ENCODE measurements at regions not wholly inside any gene's neighbourhood (a gene's known extent, or its start where the extent isn't known, plus 50 kb on each side); places are given as distances from the start of the nearest gene placed in this dataset.

GRCh38 chr10:64477791-64478190 is 956.6 kb downstream of the REEP3 start:
- Mint-ChIP-seq H3K9me3 (peaks cover 3% of the 10 kb centered on the region), H3K27me3 (no peaks in the 10 kb centered on the region), H3K36me3 (no peaks in the 10 kb centered on the region), H3K27ac (no peak overlapping the region), H3K4me1 (no peaks in the 10 kb centered on the region), H3K4me3 (no peak overlapping the region)
- no peak for DNase-seq (ENCODE audit: low spot score in 2 of 2)
- no peak for ATAC-seq (ENCODE audit: low read depth)

DNA sequence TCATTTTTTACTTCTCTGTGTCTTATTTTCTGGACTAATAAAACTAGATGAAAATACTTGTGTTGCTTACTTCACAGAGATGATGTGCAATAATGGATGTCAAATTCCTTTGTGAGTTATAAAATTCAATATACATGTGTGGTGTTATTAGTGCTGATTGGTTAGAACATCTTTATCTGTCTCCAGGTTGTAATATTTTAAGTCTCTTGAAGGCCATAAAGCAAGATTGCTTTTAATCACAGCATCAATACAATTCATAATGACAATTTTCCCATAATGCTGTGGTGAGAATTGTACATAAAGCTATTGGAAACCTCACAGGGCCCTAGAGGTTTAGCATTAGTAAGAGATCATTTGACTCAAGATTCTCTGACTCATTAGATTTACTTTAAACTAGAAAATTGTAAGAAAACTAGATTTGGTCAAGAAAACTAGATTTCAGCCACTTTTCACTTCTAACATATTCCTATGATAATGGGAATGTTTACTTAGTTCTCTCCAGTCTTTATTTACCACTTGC is 963.7 kb downstream of the REEP3 start:
- ATAC-seq (ENCODE audit: low read depth), result no peak
- no peaks in the 10 kb centered on the region for H3K4me1 Mint-ChIP-seq
- no peak overlapping the region for H3K27ac Mint-ChIP-seq
- H3K27me3 Mint-ChIP-seq, result no peaks in the 10 kb centered on the region
- H3K36me3 Mint-ChIP-seq, result no peaks in the 10 kb centered on the region
- no peak for DNase-seq (ENCODE audit: low spot score in 2 of 2)
- H3K9me3 Mint-ChIP-seq, result peaks cover 4% of the 10 kb centered on the region
- no peak overlapping the region for H3K4me3 Mint-ChIP-seq

GRCh38 chr10:64486149-64486548 is 964.9 kb downstream of the REEP3 start:
- Mint-ChIP-seq H3K4me3 (no peak overlapping the region), H3K27me3 (no peaks in the 10 kb centered on the region), H3K27ac (no peak overlapping the region), H3K4me1 (no peaks in the 10 kb centered on the region), H3K36me3 (no peaks in the 10 kb centered on the region), H3K9me3 (peaks cover 6% of the 10 kb centered on the region)
- DNase-seq (ENCODE audit: low spot score in 2 of 2), result no peak
- no peak for ATAC-seq (ENCODE audit: low read depth)

GRCh38 chr10:64486901-64487300 is 965.7 kb downstream of the REEP3 start:
- H3K27ac Mint-ChIP-seq, result no peak overlapping the region
- H3K9me3 Mint-ChIP-seq, result peaks cover 6% of the 10 kb centered on the region
- DNase-seq (ENCODE audit: low spot score in 2 of 2) (no peak), ATAC-seq (ENCODE audit: low read depth) (no peak)
- H3K4me3 Mint-ChIP-seq, result no peak overlapping the region
- no peaks in the 10 kb centered on the region for H3K36me3 Mint-ChIP-seq
- no peaks in the 10 kb centered on the region for H3K4me1 Mint-ChIP-seq
- no peaks in the 10 kb centered on the region for H3K27me3 Mint-ChIP-seq

- DNase-seq (ENCODE audit: low spot score in 2 of 2), result no peak
- no peaks in the 10 kb centered on the region for H3K27me3 Mint-ChIP-seq
- no peak overlapping the region for H3K4me3 Mint-ChIP-seq
- no peak for ATAC-seq (ENCODE audit: low read depth)
- peaks cover 6% of the 10 kb centered on the region for H3K9me3 Mint-ChIP-seq
- H3K27ac Mint-ChIP-seq, result no peak overlapping the region
- no peaks in the 10 kb centered on the region for H3K36me3 Mint-ChIP-seq
- H3K4me1 Mint-ChIP-seq, result no peaks in the 10 kb centered on the region
These were observed 973.7 kb downstream of the REEP3 start for GRCh38 chr10:64494901-64495300.

- H3K4me1 Mint-ChIP-seq, result no peaks in the 10 kb centered on the region
- H3K36me3 Mint-ChIP-seq, result no peaks in the 10 kb centered on the region
- no peaks in the 10 kb centered on the region for H3K27me3 Mint-ChIP-seq
- no peak overlapping the region for H3K4me3 Mint-ChIP-seq
- DNase-seq (ENCODE audit: low spot score in 2 of 2), result no peak
- no peak for ATAC-seq (ENCODE audit: low read depth)
- peaks cover 4% of the 10 kb centered on the region for H3K9me3 Mint-ChIP-seq
- no peak overlapping the region for H3K27ac Mint-ChIP-seq
These were observed 976.1 kb downstream of the REEP3 start for GRCh38 chr10:64497306-64497705.

DNA sequence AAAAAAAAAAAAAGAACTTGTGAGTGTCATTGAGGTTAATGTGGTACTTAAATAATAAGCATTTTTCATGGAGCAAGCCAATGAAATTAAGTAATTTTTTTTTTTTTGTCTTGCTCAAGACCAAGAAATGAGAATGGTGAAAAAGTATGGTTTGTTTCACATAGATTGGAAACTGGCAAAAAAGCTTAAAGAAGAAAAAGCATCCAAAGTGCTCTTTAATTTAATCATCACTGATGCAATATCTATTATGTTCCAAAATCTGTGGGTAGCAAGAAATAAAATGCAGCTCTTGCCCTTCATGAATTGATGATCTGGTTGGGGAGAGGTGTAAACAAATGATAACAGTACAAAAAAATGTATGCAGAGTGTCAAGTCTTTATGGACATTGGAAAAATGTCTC is 980.6 kb downstream of the REEP3 start:
- H3K4me3 Mint-ChIP-seq, result no peak overlapping the region
- H3K27ac Mint-ChIP-seq, result no peak overlapping the region
- H3K4me1 Mint-ChIP-seq, result no peaks in the 10 kb centered on the region
- peaks cover 1% of the 10 kb centered on the region for H3K9me3 Mint-ChIP-seq
- H3K27me3 Mint-ChIP-seq, result no peaks in the 10 kb centered on the region
- ATAC-seq (ENCODE audit: low read depth), result no peak
- H3K36me3 Mint-ChIP-seq, result no peaks in the 10 kb centered on the region
- DNase-seq (ENCODE audit: low spot score in 2 of 2), result no peak

GRCh38 chr10:64502936-64503335 is 981.7 kb downstream of the REEP3 start:
- no peaks in the 10 kb centered on the region for H3K36me3 Mint-ChIP-seq
- no peak overlapping the region for H3K27ac Mint-ChIP-seq
- H3K4me1 Mint-ChIP-seq, result no peaks in the 10 kb centered on the region
- DNase-seq (ENCODE audit: low spot score in 2 of 2) (no peak), ATAC-seq (ENCODE audit: low read depth) (no peak)
- no peaks in the 10 kb centered on the region for H3K27me3 Mint-ChIP-seq
- no peak overlapping the region for H3K4me3 Mint-ChIP-seq
- peaks cover 1% of the 10 kb centered on the region for H3K9me3 Mint-ChIP-seq

- DNase-seq (ENCODE audit: low spot score in 2 of 2) (no peak), ATAC-seq (ENCODE audit: low read depth) (no peak)
- H3K27me3 Mint-ChIP-seq, result no peaks in the 10 kb centered on the region
- H3K4me1 Mint-ChIP-seq, result no peaks in the 10 kb centered on the region
- H3K4me3 Mint-ChIP-seq, result no peak overlapping the region
- H3K27ac Mint-ChIP-seq, result no peak overlapping the region
- H3K36me3 Mint-ChIP-seq, result no peaks in the 10 kb centered on the region
- H3K9me3 Mint-ChIP-seq, result peaks cover 1% of the 10 kb centered on the region
These were observed 982.2 kb downstream of the REEP3 start for GRCh38 chr10:64503429-64503828.

GRCh38 chr10:64505501-64505900 is 984.3 kb downstream of the REEP3 start:
- H3K4me1 Mint-ChIP-seq, result no peaks in the 10 kb centered on the region
- H3K36me3 Mint-ChIP-seq, result no peaks in the 10 kb centered on the region
- no peaks in the 10 kb centered on the region for H3K9me3 Mint-ChIP-seq
- H3K27ac Mint-ChIP-seq, result no peak overlapping the region
- no peak overlapping the region for H3K4me3 Mint-ChIP-seq
- no peak for DNase-seq (ENCODE audit: low spot score in 2 of 2)
- no peak for ATAC-seq (ENCODE audit: low read depth)
- H3K27me3 Mint-ChIP-seq, result no peaks in the 10 kb centered on the region

DNA sequence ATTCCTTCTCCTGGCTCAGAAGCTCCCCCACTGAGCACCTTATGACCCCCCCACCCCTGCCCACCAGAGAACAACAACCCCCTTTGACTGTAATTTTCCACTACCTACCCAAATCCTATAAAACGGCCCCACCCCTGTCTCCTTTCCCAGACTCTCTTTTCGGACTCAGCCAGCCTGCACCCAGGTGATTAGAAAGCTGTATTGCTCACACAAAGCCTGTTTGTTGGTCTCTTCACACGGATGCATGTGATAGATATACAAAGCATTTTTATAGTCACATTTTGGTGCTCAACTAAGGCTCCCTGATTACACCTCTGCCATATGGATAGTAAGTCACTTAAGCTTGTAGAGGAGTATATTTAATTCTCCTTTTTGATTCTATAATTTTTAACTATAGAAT is 985.8 kb downstream of the REEP3 start:
- ATAC-seq (ENCODE audit: low read depth) (no peak), DNase-seq (ENCODE audit: low spot score in 2 of 2) (no peak)
- Mint-ChIP-seq H3K4me1 (no peaks in the 10 kb centered on the region), H3K4me3 (no peak overlapping the region), H3K9me3 (no peaks in the 10 kb centered on the region), H3K27ac (no peak overlapping the region), H3K27me3 (no peaks in the 10 kb centered on the region), H3K36me3 (no peaks in the 10 kb centered on the region)

GRCh38 chr10:64507651-64508028 is 986.4 kb downstream of the REEP3 start:
- H3K27me3 Mint-ChIP-seq, result no peaks in the 10 kb centered on the region
- no peaks in the 10 kb centered on the region for H3K4me1 Mint-ChIP-seq
- no peak overlapping the region for H3K4me3 Mint-ChIP-seq
- DNase-seq (ENCODE audit: low spot score in 2 of 2) (no peak), ATAC-seq (ENCODE audit: low read depth) (no peak)
- H3K27ac Mint-ChIP-seq, result no peak overlapping the region
- H3K36me3 Mint-ChIP-seq, result no peaks in the 10 kb centered on the region
- H3K9me3 Mint-ChIP-seq, result no peaks in the 10 kb centered on the region

- Mint-ChIP-seq H3K27ac (no peak overlapping the region), H3K9me3 (no peaks in the 10 kb centered on the region), H3K27me3 (no peaks in the 10 kb centered on the region), H3K36me3 (no peaks in the 10 kb centered on the region), H3K4me3 (no peak overlapping the region), H3K4me1 (no peaks in the 10 kb centered on the region)
- ATAC-seq (ENCODE audit: low read depth) (no peak), DNase-seq (ENCODE audit: low spot score in 2 of 2) (no peak)
These were observed 986.9 kb downstream of the REEP3 start for GRCh38 chr10:64508029-64508661.

- no peak for DNase-seq (ENCODE audit: low spot score in 2 of 2)
- Mint-ChIP-seq H3K4me1 (no peaks in the 10 kb centered on the region), H3K27me3 (no peaks in the 10 kb centered on the region), H3K9me3 (peaks cover 3% of the 10 kb centered on the region), H3K36me3 (no peaks in the 10 kb centered on the region), H3K27ac (no peak overlapping the region), H3K4me3 (no peak overlapping the region)
- no peak for ATAC-seq (ENCODE audit: low read depth)
These were observed 994.9 kb downstream of the REEP3 start for GRCh38 chr10:64515970-64516699.

- ATAC-seq (ENCODE audit: low read depth) (no peak), DNase-seq (ENCODE audit: low spot score in 2 of 2) (no peak)
- Mint-ChIP-seq H3K4me1 (no peaks in the 10 kb centered on the region), H3K36me3 (no peaks in the 10 kb centered on the region), H3K27ac (no peak overlapping the region), H3K4me3 (no peak overlapping the region), H3K9me3 (peaks cover 3% of the 10 kb centered on the region), H3K27me3 (no peaks in the 10 kb centered on the region)
These were observed 997.3 kb downstream of the REEP3 start for GRCh38 chr10:64518456-64518855.
